ENCODE measurements at regions not wholly inside any gene's neighbourhood (a gene's known extent, or its start where the extent isn't known, plus 50 kb on each side); places are given as distances from the start of the nearest gene placed in this dataset.

- TF ChIP-seq CTCF (IDR thresholded peaks at IDR 0.05; ENCODE audit: low read depth, low read length, poor library complexity, severe bottlenecking) (no peak), EZH2phosphoT487 (IDR thresholded peaks at IDR 0.05; ENCODE audit: borderline replicate concordance, low read length) (no peak)
Observed at GRCh38 chr6:105545228-105545920, 142.5 kb upstream of the PREP start.

All from DOHH2 (cell line).